Middle frontal gyrus (tissue), 1 donor: ENCODE measurements at regions not wholly inside any gene's neighbourhood (a gene's known extent, or its start where the extent isn't known, plus 50 kb on each side); places are given as distances from the start of the nearest gene placed in this dataset.

Experiments
- DNase-seq: peaks from one replicate; pipeline ENCODE4 v3.0.0-alpha.2; 2015; ENCODE audit warnings: low spot score; ENCODE audit errors: extremely low spot score

DNA sequence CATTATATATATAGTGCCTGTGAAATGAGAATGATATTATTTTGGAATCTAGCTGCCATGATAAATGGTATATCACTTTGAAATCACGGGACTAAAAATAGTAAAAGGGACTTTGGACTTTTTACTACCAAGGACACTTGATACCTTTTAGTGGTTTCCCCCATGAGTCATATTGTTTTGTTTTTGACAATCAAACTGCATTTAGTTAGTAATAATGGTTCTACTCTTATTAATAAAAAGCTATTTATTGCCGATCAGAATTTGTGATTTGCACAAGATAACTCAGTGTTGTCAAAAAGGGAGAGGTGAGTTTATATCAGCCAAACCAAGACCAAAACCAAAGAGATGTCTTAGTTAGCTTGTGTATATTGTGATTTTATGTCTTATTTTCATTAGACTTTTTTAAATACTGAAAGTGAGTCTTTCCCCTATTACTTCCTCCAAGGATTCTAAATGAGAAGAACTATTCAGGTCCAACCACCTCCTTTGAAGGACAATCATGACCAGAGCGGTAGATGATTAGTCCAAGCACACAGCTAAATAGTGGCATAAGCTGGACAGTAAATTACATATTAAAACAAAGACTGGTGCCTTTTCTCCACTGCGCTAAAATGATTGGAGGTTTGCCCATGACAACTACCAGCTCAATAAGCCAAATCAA, 281.7 kb upstream of the ESRRG start:
- no peak for DNase-seq

DNA sequence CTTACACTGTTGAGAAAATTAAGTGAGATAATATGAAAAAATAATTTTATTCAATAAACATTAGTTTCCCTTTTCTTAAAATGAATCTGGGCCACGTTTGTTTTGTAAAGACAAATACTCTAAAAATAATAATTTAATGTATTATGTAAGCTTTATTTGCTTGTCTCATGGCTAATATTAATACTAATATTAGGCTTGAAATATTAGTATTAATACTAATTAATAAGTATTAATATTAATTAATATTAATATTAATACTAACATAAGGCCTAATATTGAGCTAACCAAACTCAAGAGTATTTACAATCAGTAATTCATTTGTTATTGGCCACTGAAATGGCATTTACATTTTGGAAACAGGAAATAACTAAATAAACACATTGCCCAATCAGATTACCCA, 280.1 kb upstream of the ESRRG start:
- DNase-seq: no peak

DNA sequence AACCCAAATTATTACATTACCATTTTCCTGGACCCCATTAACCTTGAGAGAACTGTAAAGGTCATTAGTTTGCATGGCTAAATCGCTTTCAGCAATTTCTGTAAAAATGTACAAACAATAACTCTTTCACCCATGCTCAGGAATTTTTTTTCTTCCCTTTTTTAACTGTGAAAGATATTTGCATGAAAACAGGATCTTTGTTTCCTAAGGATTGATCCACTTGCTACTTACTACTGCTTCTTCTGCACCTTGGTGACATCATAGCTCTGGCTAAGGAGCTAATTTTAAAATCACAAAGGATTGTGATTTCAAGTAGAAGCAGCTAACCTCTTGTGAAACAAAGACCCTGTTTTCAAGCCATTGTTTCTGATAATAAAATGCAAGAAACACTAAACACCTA, 274.6 kb upstream of the ESRRG start:
- DNase-seq: no peak

DNA sequence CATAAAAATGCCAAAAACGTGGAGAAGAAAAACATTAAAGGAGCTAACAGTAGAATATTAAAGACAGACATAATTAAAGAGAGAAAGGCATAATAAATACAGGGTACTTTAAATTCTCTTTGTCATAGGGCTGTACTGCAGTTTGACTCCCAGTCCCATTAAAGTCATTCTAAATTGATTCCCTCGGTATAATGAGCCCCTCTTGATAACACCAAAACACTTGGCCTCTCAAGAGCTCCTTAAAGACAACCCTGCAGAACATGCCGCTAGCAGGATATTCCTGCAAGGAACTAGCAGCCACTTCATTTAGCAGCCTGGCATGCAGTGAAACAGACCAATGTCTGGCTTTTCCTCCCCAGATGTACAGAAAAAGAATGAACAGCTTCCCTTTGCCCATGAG, 273.8 kb upstream of the ESRRG start:
- no peak for DNase-seq

DNA sequence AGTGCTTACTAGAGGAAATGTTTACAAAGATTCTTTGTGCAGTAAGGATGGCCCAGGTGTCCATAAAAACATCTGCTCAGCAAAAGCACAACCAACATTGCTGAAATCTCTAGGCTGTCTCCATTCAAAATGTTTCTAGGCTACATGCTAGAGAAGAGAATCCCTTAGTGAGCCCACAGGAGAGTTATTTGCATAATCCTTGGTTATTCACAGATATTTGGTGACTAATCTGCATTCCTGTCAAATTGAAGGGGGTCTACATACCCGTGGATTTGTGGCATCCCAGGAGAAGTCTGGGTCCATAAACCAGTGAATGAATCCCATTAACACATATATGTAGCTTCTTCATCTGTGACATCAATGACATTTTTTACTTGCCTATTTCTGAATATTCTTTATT, 261.3 kb upstream of the ESRRG start:
- no peak for DNase-seq

DNA sequence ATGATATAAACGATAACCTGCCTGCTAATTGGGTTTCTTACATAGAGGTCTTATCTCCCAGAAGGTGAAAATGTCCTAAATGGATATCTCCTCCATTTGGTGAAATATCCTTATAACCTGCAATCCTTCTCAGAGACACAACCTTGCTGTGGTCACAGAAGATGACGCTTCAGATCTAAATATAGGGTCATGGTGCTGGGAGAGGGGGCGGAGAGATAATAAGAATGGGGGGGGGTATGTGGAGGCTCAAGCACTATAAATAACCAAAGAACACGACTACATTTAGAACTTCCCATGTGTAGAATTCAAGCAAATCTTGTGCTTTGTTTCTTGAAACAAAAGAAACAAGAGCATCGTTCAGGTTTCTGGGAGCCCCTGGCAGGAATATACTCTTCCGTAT, 260.6 kb upstream of the ESRRG start:
- no peak for DNase-seq

DNA sequence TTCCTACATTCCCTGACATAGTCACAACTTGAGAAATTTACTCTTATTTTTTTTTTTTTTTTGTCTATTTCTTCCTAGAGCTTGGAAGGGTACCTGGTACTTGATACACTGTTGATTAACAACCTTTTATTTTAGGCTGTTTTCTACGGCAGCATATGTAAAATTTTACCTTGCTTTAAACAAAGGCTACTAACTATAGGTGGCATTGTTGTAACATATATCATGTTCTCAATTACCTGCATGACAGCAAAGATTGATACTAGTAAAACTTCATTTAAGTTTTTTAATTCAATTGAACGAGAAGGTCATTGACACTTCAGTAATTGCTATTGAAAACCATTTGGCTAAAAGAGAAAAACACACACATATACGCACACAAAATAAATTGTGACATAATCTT, 238.3 kb upstream of the ESRRG start:
- no peak for DNase-seq

DNA sequence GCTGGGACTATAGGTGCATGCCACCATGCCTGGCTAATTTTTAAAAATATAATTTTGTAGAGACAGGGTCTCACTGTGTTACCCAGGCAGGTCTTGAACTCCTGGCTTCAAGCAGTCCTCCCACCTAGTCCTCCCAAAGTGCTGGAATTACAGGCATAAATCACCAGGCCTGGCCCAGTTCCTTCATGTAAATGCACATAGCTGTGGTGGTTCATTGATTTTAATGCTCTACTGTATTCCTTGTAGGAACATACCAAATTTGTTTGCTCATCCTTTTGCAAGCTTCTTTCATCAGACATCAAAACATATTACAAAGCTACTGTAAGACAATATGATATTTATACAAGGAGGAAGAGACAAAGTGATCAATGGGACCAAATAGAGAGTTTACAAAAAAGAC, 237.5 kb upstream of the ESRRG start:
- DNase-seq: no peak

DNA sequence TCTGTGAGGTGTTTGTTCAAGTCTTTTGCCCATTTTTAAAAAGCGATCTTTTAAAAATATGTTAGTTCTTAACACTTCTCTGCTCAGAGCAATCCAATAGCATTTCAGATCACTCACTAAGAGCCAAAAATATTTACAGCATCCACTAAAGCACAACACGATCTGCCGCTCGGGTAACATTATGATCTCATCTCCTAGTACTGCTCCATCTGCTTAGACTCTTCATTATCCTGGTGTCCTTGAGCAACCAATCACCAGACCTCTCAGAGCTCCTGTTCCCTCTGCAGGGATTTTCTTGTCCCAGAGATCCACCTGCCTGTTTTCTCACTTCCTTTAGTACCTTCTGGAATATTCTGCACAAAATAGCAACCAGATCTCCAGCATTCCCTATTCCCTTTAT, 235.3 kb upstream of the ESRRG start:
- no peak for DNase-seq

DNA sequence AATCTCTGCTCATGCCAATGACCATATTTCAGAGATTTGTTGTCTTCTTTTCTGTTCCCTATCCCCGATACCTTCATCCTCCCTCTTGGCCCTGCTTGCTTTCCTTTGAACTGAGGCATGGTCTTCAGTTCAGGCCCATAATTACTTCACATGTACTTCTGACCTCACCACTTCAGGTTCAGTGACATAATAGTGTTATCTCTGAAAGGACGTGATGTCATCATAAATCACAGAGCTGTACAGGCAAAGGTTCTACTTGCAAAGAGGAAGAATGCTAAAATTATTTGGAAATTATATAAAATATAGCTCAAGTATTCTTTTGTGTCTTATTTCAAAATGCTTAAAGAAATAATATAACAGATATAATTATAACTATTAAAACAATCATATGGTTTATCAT, 230.3 kb upstream of the ESRRG start:
- DNase-seq: no peak

DNA sequence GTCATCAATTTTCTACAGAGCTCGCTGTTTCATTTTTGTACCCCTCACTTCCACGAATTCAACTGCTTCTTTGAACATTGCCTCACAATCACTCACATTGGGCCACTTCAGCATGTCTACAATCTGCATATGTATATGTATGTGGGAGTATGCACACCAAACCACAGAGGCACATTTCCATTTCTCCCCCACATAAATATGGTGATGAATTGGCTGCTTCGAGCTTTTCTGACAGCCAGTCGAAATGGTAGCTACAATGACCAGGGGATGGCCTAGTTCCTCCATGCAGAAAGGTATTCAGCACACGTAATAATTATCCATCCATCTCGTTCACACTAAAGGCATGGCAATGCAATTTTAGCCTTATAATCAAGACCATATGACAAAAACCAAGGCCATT, 229.6 kb upstream of the ESRRG start:
- no peak for DNase-seq

DNA sequence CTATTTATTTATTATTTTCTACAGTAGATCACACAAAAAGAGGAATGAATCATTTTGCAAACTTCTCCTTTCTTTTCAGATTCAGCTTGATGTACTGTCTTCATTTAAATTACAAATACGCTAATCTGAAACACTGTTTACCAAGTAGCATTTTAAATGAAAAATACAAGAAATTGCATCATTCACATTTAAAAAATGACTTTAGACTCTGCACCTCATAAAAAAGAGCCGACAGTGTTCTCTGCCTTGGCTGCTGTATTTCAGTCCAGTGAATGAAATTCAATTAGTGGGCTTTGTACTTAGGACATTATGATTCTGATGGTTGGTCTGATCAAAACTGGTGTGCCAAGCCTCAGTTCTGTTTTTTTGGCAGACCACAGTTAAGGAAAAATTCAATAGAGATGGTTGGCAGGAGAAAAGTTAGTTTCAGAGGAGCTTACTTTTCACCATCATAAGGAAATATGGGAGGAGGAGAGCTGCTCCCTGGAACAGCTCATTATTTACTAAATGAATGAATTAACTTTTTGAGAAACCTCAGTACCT, 222.4 kb upstream of the ESRRG start:
- no peak for DNase-seq

DNA sequence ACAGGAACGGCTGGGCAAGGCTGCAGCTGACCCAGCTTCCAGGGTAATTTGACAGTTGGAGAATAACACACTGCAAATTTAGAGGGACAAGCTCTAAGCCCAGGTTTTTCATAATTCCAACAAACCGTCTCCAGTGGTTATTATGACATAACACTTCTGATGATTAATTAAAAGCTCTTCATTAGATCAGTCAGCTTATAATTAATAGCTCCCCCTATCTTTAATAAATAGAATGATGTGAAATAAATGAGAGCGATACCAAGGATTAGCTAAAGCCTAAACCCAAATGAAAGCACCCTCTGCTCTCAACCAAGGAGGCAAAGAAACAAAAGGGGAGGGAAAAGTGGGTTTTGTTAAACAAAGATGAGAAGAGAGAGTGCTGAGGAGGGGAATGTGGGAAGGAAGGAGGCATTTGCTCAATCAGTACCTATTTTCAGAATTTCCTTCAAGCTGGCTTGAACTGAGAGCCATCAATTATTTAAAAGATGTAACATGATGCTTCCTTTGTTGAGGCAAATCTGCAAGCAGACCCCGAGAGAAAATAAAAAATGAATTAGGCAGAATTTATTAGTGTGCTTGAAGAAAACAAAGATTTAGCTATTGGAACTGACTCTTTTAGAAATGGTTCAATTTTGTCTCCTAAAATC, 221.8 kb upstream of the ESRRG start:
- no peak for DNase-seq

DNA sequence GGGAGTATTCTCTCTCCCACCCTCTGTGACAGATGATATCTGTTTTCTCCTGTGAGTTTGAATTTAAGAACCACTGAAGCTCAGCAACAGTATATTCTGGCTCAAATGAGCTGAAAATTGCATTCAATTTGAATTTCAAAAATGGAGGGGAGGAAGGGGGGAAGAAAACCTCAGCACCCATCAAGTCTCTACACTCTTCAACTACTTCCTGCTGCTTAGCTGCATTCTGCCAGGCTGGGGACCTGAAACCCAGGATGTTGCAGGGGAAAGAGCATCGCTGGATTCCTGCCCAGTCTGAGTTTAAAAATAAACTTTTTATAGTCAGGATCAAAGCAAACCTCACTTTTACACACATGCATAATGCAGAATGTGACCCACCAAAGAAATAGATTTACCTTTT, 214.3 kb upstream of the ESRRG start:
- DNase-seq: no peak

DNA sequence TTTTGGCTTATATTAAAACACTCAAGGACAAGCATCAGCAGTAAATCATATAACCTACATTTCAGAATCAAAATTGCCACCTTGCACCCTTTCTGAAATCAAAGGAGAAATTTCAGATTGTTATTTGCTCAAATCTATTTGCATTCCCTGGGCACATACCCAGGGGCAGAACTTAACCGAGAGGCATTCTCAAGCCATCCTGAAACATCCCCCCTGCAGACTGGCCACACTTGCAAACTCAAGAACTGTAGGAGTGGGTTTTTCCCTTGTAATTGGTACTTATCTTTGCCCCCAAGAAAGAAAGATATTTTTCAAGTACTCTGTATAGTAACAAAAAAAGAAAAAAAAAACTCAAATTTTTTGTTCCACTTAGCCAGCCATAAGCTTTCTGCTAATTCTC, 213.6 kb upstream of the ESRRG start:
- DNase-seq: no peak

DNA sequence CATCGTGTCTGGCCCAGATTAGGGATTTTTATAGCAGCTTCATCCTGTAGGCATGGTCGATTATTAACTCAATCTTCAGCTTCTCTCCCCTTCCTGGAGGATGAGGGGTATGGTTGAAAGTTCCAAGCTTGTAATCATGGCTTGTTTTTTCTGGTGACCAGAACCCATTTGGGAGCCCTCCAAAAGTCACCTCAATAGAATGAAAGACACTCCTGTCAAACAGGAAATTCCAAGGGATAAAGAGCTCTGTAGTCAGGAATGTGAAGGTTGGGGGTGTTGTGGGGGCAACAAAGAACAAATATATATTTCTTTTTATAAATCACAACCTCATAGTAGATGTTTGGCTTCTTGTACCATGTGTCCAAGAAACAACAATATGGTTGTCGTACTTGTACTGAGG, 212.7 kb upstream of the ESRRG start:
- no peak for DNase-seq

DNA sequence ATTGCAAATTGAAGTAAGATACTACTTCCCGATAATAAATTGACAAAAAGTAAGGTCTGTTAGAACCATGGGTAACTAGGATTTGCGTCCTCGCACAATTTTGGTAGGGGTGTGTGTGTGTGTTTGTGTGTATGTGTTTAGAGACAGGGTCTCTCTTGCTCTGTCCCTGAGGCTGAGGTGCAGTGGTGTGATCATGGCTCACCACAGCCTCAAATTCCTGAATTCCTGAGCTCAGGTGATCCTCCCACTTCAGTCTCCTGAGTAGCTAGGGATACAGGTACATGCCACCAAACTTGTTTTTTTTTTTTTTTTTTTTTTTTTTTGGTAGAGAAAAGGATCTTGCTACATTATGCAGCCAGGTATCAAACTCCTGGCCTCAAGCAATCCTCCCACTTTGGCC, 209.2 kb upstream of the ESRRG start:
- no peak for DNase-seq

DNA sequence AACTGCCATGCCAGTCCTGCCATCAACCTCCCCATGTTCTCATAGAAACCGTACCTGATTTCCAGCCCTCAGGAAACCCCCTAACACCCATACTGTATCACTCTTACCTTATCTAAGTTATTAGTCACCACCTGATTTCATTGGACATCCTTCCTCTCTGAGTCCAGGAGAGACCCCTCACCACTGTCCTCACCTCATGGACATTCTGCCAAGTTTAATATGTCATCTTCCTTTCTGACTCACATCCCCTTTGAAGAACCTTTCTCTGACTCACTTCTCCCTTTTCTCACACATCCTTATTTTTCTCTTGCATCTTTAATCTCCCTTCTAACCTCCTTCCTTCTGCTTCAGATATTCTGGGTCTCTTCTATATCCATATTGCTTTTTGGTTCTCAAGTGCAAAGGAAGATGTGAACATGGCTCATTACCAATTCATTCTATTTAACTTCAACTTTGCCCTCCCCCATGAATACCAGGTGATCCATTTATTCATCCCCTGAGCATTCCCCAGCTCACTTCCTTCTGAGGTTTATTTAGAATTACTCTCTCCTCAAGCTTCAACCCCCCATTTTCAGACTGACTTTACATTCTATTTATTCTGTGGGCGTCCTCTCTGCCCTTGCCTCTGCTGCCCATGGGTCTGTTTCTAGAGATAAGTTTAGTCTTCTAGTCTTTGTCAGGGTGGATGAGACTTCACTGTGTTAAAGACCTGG, 206.8 kb upstream of the ESRRG start:
- no peak for DNase-seq

DNA sequence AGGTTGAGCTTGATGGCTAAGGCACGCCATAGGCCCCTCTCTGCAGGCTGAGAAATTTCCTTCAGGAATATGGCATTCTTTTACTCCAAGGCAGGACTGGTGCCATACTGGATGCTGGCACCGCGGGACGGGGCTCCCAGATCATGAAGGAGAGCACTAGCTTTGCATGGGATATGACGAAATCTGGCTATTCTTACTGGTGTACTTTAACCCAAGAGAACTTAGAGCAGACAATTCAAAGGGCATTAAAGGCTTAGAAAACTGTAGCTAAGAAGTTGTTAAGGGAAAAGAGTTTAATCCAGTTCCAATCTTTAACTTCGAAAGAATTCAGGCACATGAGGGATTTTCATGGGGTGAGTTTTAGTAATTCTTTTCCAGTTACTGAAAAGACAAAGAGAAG, 204.4 kb upstream of the ESRRG start:
- no peak for DNase-seq

DNA sequence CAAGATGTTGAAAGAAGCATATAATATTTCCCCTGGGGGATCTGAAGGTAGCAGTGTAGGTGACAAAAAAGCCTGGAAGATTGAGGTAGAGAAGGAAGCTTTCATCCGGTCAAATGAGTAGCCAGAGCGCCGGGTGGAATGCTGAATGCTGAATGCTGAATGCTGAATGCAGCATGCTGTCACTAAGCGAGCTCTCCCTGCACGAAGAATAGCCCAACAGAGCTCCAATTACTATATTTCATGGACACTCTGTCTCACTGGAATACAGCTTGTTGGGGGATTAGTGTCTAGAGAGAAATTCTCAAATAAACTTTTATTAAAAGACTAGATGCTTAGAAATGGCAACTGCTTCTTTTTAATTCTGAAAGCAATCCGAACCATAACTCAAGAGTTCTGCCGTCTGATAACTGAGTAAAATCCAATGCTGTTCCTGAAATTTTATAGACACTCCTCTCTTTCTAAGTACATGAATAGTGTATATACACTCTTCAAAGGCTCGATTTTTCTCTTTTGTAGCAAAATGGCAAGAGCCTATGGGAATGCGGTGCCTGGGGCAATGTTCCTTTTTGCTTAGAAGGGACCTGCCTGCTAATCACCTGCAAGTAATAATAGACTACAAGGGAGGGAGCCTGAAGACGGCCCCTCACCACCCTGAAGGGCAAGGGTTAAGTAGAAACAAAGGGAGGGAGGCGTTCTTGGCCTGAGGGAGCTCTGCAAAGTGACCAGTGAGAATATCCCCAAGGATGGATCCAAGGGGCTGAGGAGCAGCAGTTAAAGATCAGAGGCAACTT, 203.7 kb upstream of the ESRRG start:
- DNase-seq: no peak

DNA sequence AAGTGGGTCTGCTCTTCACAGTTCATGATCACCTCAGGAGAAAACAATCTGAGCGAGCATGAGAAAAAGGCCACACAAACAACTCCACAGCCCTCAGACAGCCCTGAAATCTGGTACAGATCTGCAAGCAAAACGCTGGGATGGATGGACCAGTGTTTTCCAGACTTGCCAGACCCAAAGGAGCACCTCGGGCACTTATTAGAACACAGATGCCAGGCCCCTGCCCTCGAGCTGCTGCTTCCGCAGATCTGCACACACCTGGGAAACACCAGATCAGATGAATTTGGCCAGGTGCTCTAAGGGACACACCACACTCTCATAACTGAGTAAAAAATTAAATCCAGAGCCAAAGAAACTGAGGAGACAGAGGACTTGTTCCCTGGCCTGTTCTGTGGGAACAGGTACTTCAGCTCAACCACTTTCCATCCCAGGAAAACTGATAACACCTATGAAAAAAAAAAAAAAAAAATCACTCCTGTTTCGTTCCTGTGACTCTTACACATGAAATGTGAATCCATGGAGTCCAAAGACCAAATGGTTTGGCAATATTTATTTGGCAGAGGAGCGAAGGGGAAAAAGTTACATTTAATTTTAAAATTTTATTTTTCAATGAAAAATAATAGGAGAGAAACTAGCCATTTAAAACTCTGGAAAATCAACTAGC, 202.9 kb upstream of the ESRRG start:
- DNase-seq: no peak
